ENCODE measurements at regions not wholly inside any gene's neighbourhood (a gene's known extent, or its start where the extent isn't known, plus 50 kb on each side); places are given as distances from the start of the nearest gene placed in this dataset.
"Not testable (repeated sequence)": the region's sequence is repeated elsewhere in the genome, so short reads cannot be mapped to it uniquely, and the experiment has no call there.

GRCh38 chr18:49731860-49732311, 81.4 kb downstream of the ACAA2 start:
- DNase-seq (ENCODE audit: low read depth) = no peak

- DNase-seq (ENCODE audit: low read depth) = no peak
These were observed 81.9 kb downstream of the ACAA2 start for GRCh38 chr18:49731421-49731841.

GRCh38 chr18:49730951-49731391, 82.4 kb downstream of the ACAA2 start:
- DNase-seq (ENCODE audit: low read depth) = no peak

- no peak for DNase-seq (ENCODE audit: low read depth)
These were observed 84.8 kb downstream of the ACAA2 start for GRCh38 chr18:49728542-49728941.

GRCh38 chr18:49727816-49728215, 85.5 kb downstream of the ACAA2 start:
- DNase-seq (ENCODE audit: low read depth) = no peak

- no peak for DNase-seq (ENCODE audit: low read depth)
These were observed 86.7 kb downstream of the ACAA2 start for GRCh38 chr18:49726675-49726963.

- no peak for DNase-seq (ENCODE audit: low read depth)
These were observed 87.3 kb downstream of the ACAA2 start for GRCh38 chr18:49725809-49726674.

- no peak for DNase-seq (ENCODE audit: low read depth)
These were observed 89.6 kb downstream of the ACAA2 start for GRCh38 chr18:49723648-49724180.

GRCh38 chr18:49722477-49722876, 90.9 kb downstream of the ACAA2 start:
- DNase-seq (ENCODE audit: low read depth) = no peak

GRCh38 chr18:49721981-49722380, 91.4 kb downstream of the ACAA2 start:
- DNase-seq (ENCODE audit: low read depth) = no peak

- not testable (repeated sequence) for DNase-seq (ENCODE audit: low read depth)
These were observed 92.4 kb downstream of the ACAA2 start for GRCh38 chr18:49720944-49721343.

GRCh38 chr18:49717617-49718016, 95.7 kb downstream of the ACAA2 start:
- DNase-seq (ENCODE audit: low read depth) = no peak

GRCh38 chr18:49716035-49716434, 97.3 kb downstream of the ACAA2 start:
- no peak for DNase-seq (ENCODE audit: low read depth)

- DNase-seq (ENCODE audit: low read depth) = no peak
These were observed 104.0 kb downstream of the ACAA2 start for GRCh38 chr18:49709347-49709690.

GRCh38 chr18:49708662-49709346, 104.5 kb downstream of the ACAA2 start:
- no peak for DNase-seq (ENCODE audit: low read depth)

- no peak for DNase-seq (ENCODE audit: low read depth)
These were observed 105.7 kb downstream of the ACAA2 start for GRCh38 chr18:49707599-49707998.

GRCh38 chr18:49704334-49704733, 109.0 kb downstream of the ACAA2 start:
- DNase-seq (ENCODE audit: low read depth) = no peak

- no peak for DNase-seq (ENCODE audit: low read depth)
These were observed 112.1 kb downstream of the ACAA2 start for GRCh38 chr18:49701190-49701589.

- DNase-seq (ENCODE audit: low read depth) = no peak
These were observed 114.0 kb downstream of the ACAA2 start for GRCh38 chr18:49699303-49699702.

GRCh38 chr18:49698525-49699025, 114.8 kb downstream of the ACAA2 start:
- no peak for DNase-seq (ENCODE audit: low read depth)

- DNase-seq (ENCODE audit: low read depth) = no peak
These were observed 115.4 kb downstream of the ACAA2 start for GRCh38 chr18:49697757-49698524.

GRCh38 chr18:49697049-49697448, 116.3 kb downstream of the ACAA2 start:
- no peak for DNase-seq (ENCODE audit: low read depth)
